Gastroesophageal sphincter (tissue), 4 donors: ENCODE measurements at regions not wholly inside any gene's neighbourhood (a gene's known extent, or its start where the extent isn't known, plus 50 kb on each side); places are given as distances from the start of the nearest gene placed in this dataset.

ENCODE experiments used
- ATAC-seq: fragments of 150-250 bp; one replicate; pipeline ENCODE4 v1.9.1; 2016; ENCODE audit warnings: mild to moderate bottlenecking, moderate library complexity
- H3K27ac ChIP-seq, 4 donors: fragments of 200-600 bp; sonication (generic) in 3 of 4; 1 replicate in 3 of 4; 2 replicates in 1 of 4; pipeline ENCODE4 v1.5.1; 2016 to 2019
- H3K27me3 ChIP-seq: fragments of 200-600 bp; sonication (generic); one replicate; pipeline ENCODE4 v1.5.1; 2019
- H3K36me3 ChIP-seq, 2 donors: fragments of 200-600 bp; sonication (generic); one replicate each; pipeline ENCODE4 v1.5.1; 2019; ENCODE audit warnings: control low read depth in 1 of 2
- H3K4me1 ChIP-seq, 3 donors: fragments of 200-600 bp; sonication (generic); 1 replicate in 2 of 3; 2 replicates in 1 of 3; pipeline ENCODE4 v1.5.1; 2016 to 2019; ENCODE audit warnings: control low read depth in 2 of 3
- H3K4me3 ChIP-seq, 2 donors: fragments of 200-600 bp; sonication (generic); one replicate each; pipeline ENCODE4 v1.5.1; 2019; ENCODE audit warnings: mild to moderate bottlenecking in 1 of 2, moderate library complexity in 1 of 2
- H3K9me3 ChIP-seq, 3 donors: fragments of 200-600 bp; sonication (generic); one replicate each; pipeline ENCODE4 v1.5.1; 2017 to 2019; ENCODE audit warnings: control low read depth in 2 of 3
- CTCF ChIP-seq, 4 experiments: fragments of 200-600 bp in 2 of 4; fragments of 450-650 bp in 2 of 4; sonication (generic) in 1 of 4; IDR thresholded peaks; one replicate each; pipeline ENCODE4 v1.5.1; 2017 to 2019; ENCODE audit warnings: antibody characterized with exemption in 4 of 4, mild to moderate bottlenecking in 2 of 4, moderate library complexity in 2 of 4
- EP300 ChIP-seq: sonication (generic); formaldehyde crosslinking; IDR thresholded peaks from one replicate; pipeline ENCODE4 v1.6.1; 2017; ENCODE audit warnings: antibody characterized with exemption, mild to moderate bottlenecking
- POLR2A ChIP-seq, 2 donors: fragments of 450-650 bp; IDR thresholded peaks; one replicate each; pipeline ENCODE4 v1.6.1; 2017; ENCODE audit warnings: antibody characterized with exemption in 2 of 2, mild to moderate bottlenecking in 2 of 2, moderate library complexity in 1 of 2
- POLR2AphosphoS5 ChIP-seq: sonication (generic); formaldehyde crosslinking; IDR thresholded peaks from one replicate; pipeline ENCODE4 v1.6.1; 2017; ENCODE audit warnings: antibody characterized with exemption
- WGBS, 2 donors: methylation state at CpG; one replicate each; pipeline ENCODE4 v1.1.5; 2018; ENCODE audit warnings: low coverage in 1 of 2; 5-methylcytosine and 5-hydroxymethylcytosine counted together

- Histone ChIP-seq H3K4me1 (no peaks in the 10 kb centered on the region), H3K4me3 (no peak overlapping the region), H3K27ac (no peak overlapping the region), H3K27me3 (no peaks in the 10 kb centered on the region), H3K9me3 (no peaks in the 10 kb centered on the region), H3K36me3 (no peaks in the 10 kb centered on the region)
- no peak for TF ChIP-seq POLR2AphosphoS5
- no peak for ATAC-seq
Observed at GRCh38 chr7:115546790-115547189, 483.8 kb downstream of the TFEC start.

- WGBS, 2 donors = 70 to 100% methylated on average over 1 of the region's 1 CpG
- no peaks in the 10 kb centered on the region for H3K36me3 ChIP-seq
- H3K27me3 ChIP-seq = no peaks in the 10 kb centered on the region
- H3K9me3 ChIP-seq = no peaks in the 10 kb centered on the region
- H3K27ac ChIP-seq = no peak overlapping the region
- no peak overlapping the region for H3K4me3 ChIP-seq
- H3K4me1 ChIP-seq = no peaks in the 10 kb centered on the region
- ATAC-seq = no peak
- TF ChIP-seq CTCF (IDR thresholded peaks at IDR 0.05) (no peak), POLR2AphosphoS5 (no peak), EP300 (no peak), POLR2A (IDR thresholded peaks at IDR 0.05) (no peak)
Observed at GRCh38 chr7:115533785-115534184, 496.8 kb downstream of the TFEC start.

DNA sequence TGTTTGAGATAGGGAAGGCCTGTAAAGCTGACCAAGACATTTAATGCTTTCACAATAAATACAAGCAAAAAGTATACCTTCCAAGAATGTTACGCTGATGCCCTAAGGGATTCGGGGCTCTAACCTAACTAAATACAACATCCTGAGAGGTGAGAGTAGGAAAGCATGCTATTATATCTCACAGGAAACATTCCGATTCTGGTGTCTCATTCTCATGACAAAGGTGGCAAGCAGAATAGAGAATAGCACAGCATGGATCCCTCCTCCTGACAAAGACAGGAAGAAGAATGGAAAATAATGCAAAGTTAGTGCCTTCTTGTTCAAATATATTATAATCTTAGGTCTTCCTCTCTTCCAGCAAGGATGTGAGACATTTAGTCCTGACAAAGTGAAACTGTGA is 504.3 kb downstream of the TFEC start:
- 61 to 62% methylated on average over 3 of the region's 3 CpGs for WGBS, 2 donors
- no peaks in the 10 kb centered on the region for H3K36me3 ChIP-seq
- H3K4me1 ChIP-seq = no peaks in the 10 kb centered on the region
- no peak for TF ChIP-seq CTCF (IDR thresholded peaks at IDR 0.05)
- no peak for TF ChIP-seq POLR2A (IDR thresholded peaks at IDR 0.05)
- H3K27me3 ChIP-seq = no peaks in the 10 kb centered on the region
- ATAC-seq = no peak
- H3K9me3 ChIP-seq = peaks cover 0 to 9% (median 0%) of the 10 kb centered on the region in 3 donors
- H3K27ac ChIP-seq = no peak overlapping the region
- no peak overlapping the region for H3K4me3 ChIP-seq

GRCh38 chr7:115522174-115522573 is 508.4 kb downstream of the TFEC start:
- Histone ChIP-seq H3K4me1 (no peaks in the 10 kb centered on the region), H3K36me3 (no peaks in the 10 kb centered on the region), H3K27me3 (no peaks in the 10 kb centered on the region), H3K27ac (no peak overlapping the region), H3K4me3 (no peak overlapping the region), H3K9me3 (peaks cover 0 to 9% (median 0%) of the 10 kb centered on the region in 3 donors)
- ATAC-seq = no peak
- TF ChIP-seq CTCF (IDR thresholded peaks at IDR 0.05) (no peak), POLR2A (IDR thresholded peaks at IDR 0.05) (no peak), EP300 (no peak), POLR2AphosphoS5 (no peak)
- WGBS, 2 donors = 85 to 88% methylated on average over 1 to 3 of the region's 3 CpGs

GRCh38 chr7:115516341-115516740 is 514.2 kb downstream of the TFEC start:
- H3K4me3 ChIP-seq = no peak overlapping the region
- no peaks in the 10 kb centered on the region for H3K36me3 ChIP-seq
- no peaks in the 10 kb centered on the region for H3K9me3 ChIP-seq
- ATAC-seq = no peak
- no peak for TF ChIP-seq CTCF (IDR thresholded peaks at IDR 0.05)
- no peak for TF ChIP-seq EP300
- TF ChIP-seq POLR2A (IDR thresholded peaks at IDR 0.05) = no peak
- no peak for TF ChIP-seq POLR2AphosphoS5
- no peaks in the 10 kb centered on the region for H3K27me3 ChIP-seq
- WGBS, 2 donors = 73 to 81% methylated on average over 1 to 2 of the region's 2 CpGs
- H3K4me1 ChIP-seq = no peaks in the 10 kb centered on the region
- no peak overlapping the region for H3K27ac ChIP-seq

- H3K9me3 ChIP-seq = no peaks in the 10 kb centered on the region
- no peaks in the 10 kb centered on the region for H3K4me1 ChIP-seq
- H3K27me3 ChIP-seq = no peaks in the 10 kb centered on the region
- 92 to 100% methylated on average over 3 of the region's 3 CpGs for WGBS, 2 donors
- H3K27ac ChIP-seq = no peak overlapping the region
- no peak overlapping the region for H3K4me3 ChIP-seq
- ATAC-seq = no peak
- TF ChIP-seq POLR2A (IDR thresholded peaks at IDR 0.05) (no peak), EP300 (no peak), CTCF (IDR thresholded peaks at IDR 0.05) (no peak), POLR2AphosphoS5 (no peak)
- no peaks in the 10 kb centered on the region for H3K36me3 ChIP-seq
Observed at GRCh38 chr7:115511330-115511729, 519.2 kb downstream of the TFEC start.
